ENCODE measurements at regions not wholly inside any gene's neighbourhood (a gene's known extent, or its start where the extent isn't known, plus 50 kb on each side); places are given as distances from the start of the nearest gene placed in this dataset.
"Not testable (repeated sequence)": the region's sequence is repeated elsewhere in the genome, so short reads cannot be mapped to it uniquely, and the experiment has no call there.

GRCh38 chr14:105685605-105686004 lies 159.2 kb downstream of the TMEM121 start:
- not testable (repeated sequence) for H3K27ac Mint-ChIP-seq, H3K36me3 Mint-ChIP-seq, H3K4me1 Mint-ChIP-seq, H3K9me3 Mint-ChIP-seq, H3K27me3 Mint-ChIP-seq, H3K4me3 Mint-ChIP-seq

- not testable (repeated sequence) for H3K36me3 Mint-ChIP-seq, H3K27ac Mint-ChIP-seq, H3K4me1 Mint-ChIP-seq, H3K9me3 Mint-ChIP-seq, H3K27me3 Mint-ChIP-seq, H3K4me3 Mint-ChIP-seq
These were observed 159.7 kb downstream of the TMEM121 start for GRCh38 chr14:105686050-105686449.

GRCh38 chr14:105686462-105687170 lies 160.2 kb downstream of the TMEM121 start:
- not testable (repeated sequence) for H3K27me3 Mint-ChIP-seq, H3K4me3 Mint-ChIP-seq, H3K9me3 Mint-ChIP-seq, H3K36me3 Mint-ChIP-seq, H3K4me1 Mint-ChIP-seq, H3K27ac Mint-ChIP-seq

- not testable (repeated sequence) for H3K36me3 Mint-ChIP-seq, H3K9me3 Mint-ChIP-seq, H3K27me3 Mint-ChIP-seq, H3K4me3 Mint-ChIP-seq, H3K4me1 Mint-ChIP-seq, H3K27ac Mint-ChIP-seq
These were observed 161.0 kb downstream of the TMEM121 start for GRCh38 chr14:105687171-105688022.

- not testable (repeated sequence) for H3K27me3 Mint-ChIP-seq, H3K9me3 Mint-ChIP-seq, H3K4me3 Mint-ChIP-seq, H3K27ac Mint-ChIP-seq, H3K4me1 Mint-ChIP-seq, H3K36me3 Mint-ChIP-seq
These were observed 161.6 kb downstream of the TMEM121 start for GRCh38 chr14:105688023-105688351.

- not testable (repeated sequence) for H3K27ac Mint-ChIP-seq
These were observed 162.4 kb downstream of the TMEM121 start for GRCh38 chr14:105688664-105689221.

GRCh38 chr14:105689722-105690121 lies 163.3 kb downstream of the TMEM121 start:
- Mint-ChIP-seq H3K4me1 (no peaks in the 10 kb centered on the region), H3K9me3 (no peaks in the 10 kb centered on the region), H3K27me3 (no peaks in the 10 kb centered on the region), H3K36me3 (no peaks in the 10 kb centered on the region), H3K27ac (no peak overlapping the region), H3K4me3 (no peak overlapping the region)

More at GRCh38 chr14:105688664-105689221, 162.4 kb downstream of the TMEM121 start:
- not testable (repeated sequence) for H3K27me3 Mint-ChIP-seq, H3K9me3 Mint-ChIP-seq, H3K36me3 Mint-ChIP-seq, H3K4me1 Mint-ChIP-seq, H3K4me3 Mint-ChIP-seq

- no peak overlapping the region for H3K4me3 Mint-ChIP-seq
- no peaks in the 10 kb centered on the region for H3K9me3 Mint-ChIP-seq
- H3K36me3 Mint-ChIP-seq: no peaks in the 10 kb centered on the region
- H3K27me3 Mint-ChIP-seq: no peaks in the 10 kb centered on the region
- H3K4me1 Mint-ChIP-seq: no peaks in the 10 kb centered on the region
- H3K27ac Mint-ChIP-seq: peak overlapping the region; percentile 2
These were observed 164.3 kb downstream of the TMEM121 start for GRCh38 chr14:105690671-105691070.

- not testable (repeated sequence) for H3K27me3 Mint-ChIP-seq, H3K4me1 Mint-ChIP-seq, H3K9me3 Mint-ChIP-seq, H3K27ac Mint-ChIP-seq, H3K36me3 Mint-ChIP-seq, H3K4me3 Mint-ChIP-seq
These were observed 165.1 kb downstream of the TMEM121 start for GRCh38 chr14:105691321-105692109.

- not testable (repeated sequence) for H3K36me3 Mint-ChIP-seq, H3K27ac Mint-ChIP-seq, H3K9me3 Mint-ChIP-seq, H3K4me3 Mint-ChIP-seq, H3K4me1 Mint-ChIP-seq, H3K27me3 Mint-ChIP-seq
These were observed 165.8 kb downstream of the TMEM121 start for GRCh38 chr14:105692110-105692685.

GRCh38 chr14:105694961-105695360 lies 168.6 kb downstream of the TMEM121 start:
- Mint-ChIP-seq H3K4me3 (no peak overlapping the region), H3K9me3 (no peaks in the 10 kb centered on the region), H3K27ac (peak overlapping the region; percentile 30), H3K4me1 (no peaks in the 10 kb centered on the region), H3K36me3 (no peaks in the 10 kb centered on the region), H3K27me3 (no peaks in the 10 kb centered on the region)

GRCh38 chr14:105696388-105696787 lies 170.0 kb downstream of the TMEM121 start:
- not testable (repeated sequence) for H3K36me3 Mint-ChIP-seq, H3K4me1 Mint-ChIP-seq, H3K4me3 Mint-ChIP-seq, H3K27ac Mint-ChIP-seq, H3K27me3 Mint-ChIP-seq, H3K9me3 Mint-ChIP-seq

- H3K27me3 Mint-ChIP-seq, H3K4me1 Mint-ChIP-seq, H3K36me3 Mint-ChIP-seq, H3K4me3 Mint-ChIP-seq, H3K27ac Mint-ChIP-seq, H3K9me3 Mint-ChIP-seq: not testable (repeated sequence)
These were observed 171.0 kb downstream of the TMEM121 start for GRCh38 chr14:105697414-105697813.

- not testable (repeated sequence) for H3K4me3 Mint-ChIP-seq, H3K36me3 Mint-ChIP-seq, H3K9me3 Mint-ChIP-seq, H3K4me1 Mint-ChIP-seq, H3K27me3 Mint-ChIP-seq
- H3K27ac Mint-ChIP-seq: peak overlapping the region; percentile 5
These were observed 171.6 kb downstream of the TMEM121 start for GRCh38 chr14:105697955-105698354.

GRCh38 chr14:105698940-105699556 lies 172.7 kb downstream of the TMEM121 start:
- H3K27me3 Mint-ChIP-seq, H3K27ac Mint-ChIP-seq, H3K4me3 Mint-ChIP-seq, H3K36me3 Mint-ChIP-seq, H3K9me3 Mint-ChIP-seq, H3K4me1 Mint-ChIP-seq: not testable (repeated sequence)

All from activated naive CD4-positive, alpha-beta T cell treated with anti-CD3 and anti-CD28 coated beads, Interleukin-2, amount 50 U/mL, for 24 hours (primary cell).